ENCODE measurements at regions not wholly inside any gene's neighbourhood (a gene's known extent, or its start where the extent isn't known, plus 50 kb on each side); places are given as distances from the start of the nearest gene placed in this dataset.
A peak's percentile ranks its signal among the peaks of the same experiment; 100 is the strongest.

GRCh38 chr2:160561551-160562295 is 68.1 kb upstream of the RBMS1 start:
- TF ChIP-seq CTCF (IDR thresholded peaks at IDR 0.05; ENCODE audit: insufficient read depth, low read length): no peak
- no peak for TF ChIP-seq REST (IDR thresholded peaks at IDR 0.05; ENCODE audit: insufficient replicate concordance, low read depth)
- no peak for TF ChIP-seq POLR2AphosphoS5 (IDR thresholded peaks at IDR 0.05; ENCODE audit: low read depth)
- TF ChIP-seq GABPA (IDR thresholded peaks at IDR 0.05; ENCODE audit: low read depth): no peak
- peak; percentile 1; the same call in 1 of the 2 replicates for TF ChIP-seq SPI1 (IDR thresholded peaks at IDR 0.05; ENCODE audit: borderline replicate concordance, low read depth)
